GM23338 (cell line): ENCODE measurements at regions not wholly inside any gene's neighbourhood (a gene's known extent, or its start where the extent isn't known, plus 50 kb on each side); places are given as distances from the start of the nearest gene placed in this dataset.

ENCODE experiments used
- ATAC-seq: fragments of 200-7000 bp; cut with Tn5 transposase; 3 replicates; pipeline ENCODE4 v1.9.1; 2020
- DNase-seq: peaks from one replicate; pipeline ENCODE4 v3.0.0-alpha.2; 2015; ENCODE audit warnings: low spot score
- H2AFZ ChIP-seq: fragments of 200-600 bp; sonication (generic); 2 replicates; pipeline ENCODE4 v1.8.0; 2016; ENCODE audit warnings: antibody characterized with exemption, mild to moderate bottlenecking, moderate library complexity
- H3F3A ChIP-seq: fragments of 200-600 bp; sonication (generic); replicated peaks from 2 replicates; pipeline ENCODE4 v1.8.0; 2017; ENCODE audit warnings: antibody characterized with exemption, mixed run types, low read depth
- H3K27ac ChIP-seq: fragments of 200-600 bp; sonication (generic); 2 replicates; pipeline ENCODE4 v1.6.1; 2016; ENCODE audit warnings: low read depth
- H3K27me3 ChIP-seq: fragments of 200-600 bp; sonication (generic); 2 replicates; pipeline ENCODE4 v1.8.0; 2016; ENCODE audit warnings: mild to moderate bottlenecking, mixed run types, moderate library complexity; ENCODE audit not compliant: insufficient read depth
- H3K36me3 ChIP-seq: fragments of 200-600 bp; sonication (generic); 2 replicates; pipeline ENCODE4 v1.8.0; 2016; ENCODE audit warnings: mild to moderate bottlenecking; ENCODE audit not compliant: insufficient read depth
- H3K4me1 ChIP-seq: fragments of 200-600 bp; sonication (generic); 2 replicates; pipeline ENCODE4 v1.8.0; 2016; ENCODE audit warnings: mild to moderate bottlenecking, moderate library complexity; ENCODE audit not compliant: insufficient read depth
- H3K4me2 ChIP-seq: fragments of 200-600 bp; sonication (generic); 2 replicates; pipeline ENCODE4 v1.7.1; 2017; ENCODE audit warnings: mixed run types
- H3K4me3 ChIP-seq: fragments of 200-600 bp; sonication (generic); 2 replicates; pipeline ENCODE4 v1.6.1; 2016; ENCODE audit warnings: mixed run types
- H3K79me2 ChIP-seq: fragments of 200-600 bp; sonication (generic); replicated peaks from 2 replicates; pipeline ENCODE4 v1.8.0; 2017; ENCODE audit warnings: mild to moderate bottlenecking; ENCODE audit not compliant: insufficient read depth
- H3K9me2 ChIP-seq: fragments of 200-600 bp; sonication (generic); 2 replicates; pipeline ENCODE4 v1.8.0; 2017; ENCODE audit not compliant: insufficient read depth
- H4K20me1 ChIP-seq: fragments of 200-600 bp; sonication (generic); replicated peaks from 2 replicates; pipeline ENCODE4 v1.8.0; 2017; ENCODE audit warnings: mild to moderate bottlenecking; ENCODE audit not compliant: insufficient read depth
- H3K27ac Mint-ChIP-seq: 2 replicates; pipeline ENCODE4 v1.8.0; 2020; ENCODE audit warnings: inconsistent platforms, mild to moderate bottlenecking, moderate library complexity, mixed read lengths
- H3K27me3 Mint-ChIP-seq: 3 replicates; pipeline ENCODE4 v1.8.0; 2022; ENCODE audit warnings: low read depth, mild to moderate bottlenecking, moderate library complexity, mixed read lengths, inconsistent platforms; ENCODE audit not compliant: insufficient read depth, poor library complexity
- H3K36me3 Mint-ChIP-seq: 3 replicates; pipeline ENCODE4 v1.8.0; 2021; ENCODE audit warnings: low read depth, mild to moderate bottlenecking, inconsistent platforms, moderate library complexity, mixed read lengths
- H3K4me1 Mint-ChIP-seq: 3 replicates; pipeline ENCODE4 v1.8.0; 2020; ENCODE audit warnings: mild to moderate bottlenecking, inconsistent platforms, mixed read lengths
- H3K4me3 Mint-ChIP-seq: 3 replicates; pipeline ENCODE4 v1.8.0; 2021; ENCODE audit warnings: moderate library complexity, mild to moderate bottlenecking, inconsistent platforms, mixed read lengths
- H3K9me3 Mint-ChIP-seq: 3 replicates; pipeline ENCODE4 v1.8.0; 2020; ENCODE audit warnings: moderate library complexity, mild to moderate bottlenecking, inconsistent platforms, mixed read lengths
- CTCF ChIP-seq, 2 experiments: fragments of 200-600 bp in 1 of 2; sonication (generic) in 1 of 2; conservative IDR thresholded peaks; 2 replicates each; pipeline versions ENCODE4 v1.5.1 to v1.6.1; 2016 to 2017; ENCODE audit warnings: antibody characterized with exemption in 2 of 2, low read depth in 2 of 2, mild to moderate bottlenecking in 2 of 2, moderate library complexity in 1 of 2
- JUNB ChIP-seq: IDR thresholded peaks from one replicate; pipeline ENCODE4 v1.6.1; 2016; ENCODE audit warnings: antibody characterized with exemption; ENCODE audit not compliant: unreplicated experiment
- NANOG ChIP-seq: IDR thresholded peaks from 2 replicates; pipeline ENCODE4 v1.6.1; 2016; ENCODE audit warnings: antibody characterized with exemption, borderline replicate concordance
- ZNF114 ChIP-seq: fragments of 250-450 bp; sonication (Bioruptor Pico); IDR thresholded peaks from 2 replicates; pipeline ENCODE4 v1.5.0; 2020; ENCODE audit warnings: mild to moderate bottlenecking, moderate library complexity
- ZNF462 ChIP-seq: fragments of 250-450 bp; sonication (Bioruptor Pico); IDR thresholded peaks from 2 replicates; pipeline ENCODE4 v1.5.0; 2020; ENCODE audit warnings: mild to moderate bottlenecking, moderate library complexity
- TF ChIP-seq, protein P1 (sequence below): IDR thresholded peaks from one replicate; pipeline ENCODE4 v1.6.1; 2018; ENCODE audit warnings: antibody characterized with exemption; ENCODE audit not compliant: unreplicated experiment

DNA sequence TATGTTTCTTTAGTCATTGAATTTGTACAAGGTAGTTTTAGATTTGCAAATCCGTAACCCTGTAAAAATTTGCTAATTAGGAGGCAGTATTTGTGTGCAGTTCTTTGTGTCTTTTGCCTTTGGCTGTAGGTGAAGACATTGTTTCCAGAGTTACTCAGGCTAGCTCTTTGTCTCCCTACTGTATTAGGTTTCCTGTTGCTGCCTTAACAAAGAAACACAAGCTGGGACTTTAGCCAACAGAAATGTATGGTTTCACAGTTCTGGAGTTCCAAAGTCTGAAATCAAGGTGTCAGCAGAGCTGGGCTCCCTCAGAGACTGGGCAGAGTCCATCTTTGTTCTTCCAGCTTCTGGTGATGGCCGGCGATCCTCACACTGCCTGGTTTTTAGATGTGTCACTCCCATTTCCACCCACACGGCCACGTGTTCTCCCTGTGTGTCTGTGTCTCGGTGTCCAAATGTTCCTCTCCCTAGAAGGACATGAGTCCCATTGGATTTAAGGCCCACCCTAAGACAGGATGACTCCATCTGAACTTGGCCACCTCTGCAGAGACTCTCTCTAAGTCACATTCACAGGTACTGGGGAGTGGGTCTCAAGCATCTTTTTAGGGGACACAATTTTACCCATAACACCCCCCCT, 309.7 kb downstream of the GALR1 start (continued):
- no peak for TF ChIP-seq ZNF462 (CRISPR knock-in tag)
- no peak for TF ChIP-seq CTCF (conservative IDR thresholded peaks at IDR 0.05; ENCODE audit: low read depth in 2 of 2)
- TF ChIP-seq NANOG = no peak

DNA sequence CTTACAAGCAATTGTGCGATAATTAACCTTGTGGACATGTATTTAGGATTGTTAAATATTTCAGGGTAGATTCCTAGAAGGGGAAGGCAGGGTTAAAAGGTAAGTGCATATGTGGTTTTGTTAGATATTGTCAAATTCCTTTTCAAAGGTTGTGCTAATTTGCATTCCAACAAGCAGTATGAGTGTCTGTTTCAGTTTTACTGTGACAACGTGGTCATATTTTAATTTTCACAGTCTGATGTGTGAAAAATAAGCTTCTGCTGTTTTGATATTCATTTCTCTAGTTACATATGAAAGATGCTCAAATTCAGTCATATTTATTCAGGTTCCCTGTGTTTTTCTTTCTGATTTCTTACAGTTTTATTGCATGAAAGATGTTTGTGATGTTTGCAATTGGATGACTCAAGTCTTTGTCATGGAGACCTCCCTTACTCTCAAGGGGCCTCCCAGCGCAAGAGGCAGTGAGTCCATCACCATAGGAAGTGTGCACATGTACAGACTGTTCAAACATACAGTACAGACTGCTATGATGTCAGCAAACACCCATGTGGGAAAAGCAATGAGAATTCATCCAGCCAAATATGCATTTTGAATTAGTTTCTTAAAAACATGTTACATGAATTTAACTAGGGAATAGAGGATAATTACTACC, 310.8 kb downstream of the GALR1 start:
- DNase-seq (no peak), ATAC-seq (no peak)
- no peaks in the 10 kb centered on the region for H3F3A ChIP-seq
- Mint-ChIP-seq H3K4me3 (no peak overlapping the region), H3K9me3 (no peaks in the 10 kb centered on the region), H3K4me1 (no peaks in the 10 kb centered on the region), H3K27ac (no peak overlapping the region), H3K27me3 (no peaks in the 10 kb centered on the region), H3K36me3 (no peaks in the 10 kb centered on the region)
- H3K4me1 ChIP-seq = no peaks in the 10 kb centered on the region
- no peak overlapping the region for H3K4me3 ChIP-seq
- H3K4me2 ChIP-seq = no peak overlapping the region
- H3K27me3 ChIP-seq = no peaks in the 10 kb centered on the region
- no peaks in the 10 kb centered on the region for H4K20me1 ChIP-seq
- no peaks in the 10 kb centered on the region for H3K9me2 ChIP-seq
- H2AFZ ChIP-seq = no peak overlapping the region
- no peak overlapping the region for H3K27ac ChIP-seq
- H3K36me3 ChIP-seq = no peaks in the 10 kb centered on the region; the same call in 1 of the 2 replicates
- H3K79me2 ChIP-seq = no peaks in the 10 kb centered on the region
- no peak for TF ChIP-seq JUNB
- TF ChIP-seq, protein P1, sequence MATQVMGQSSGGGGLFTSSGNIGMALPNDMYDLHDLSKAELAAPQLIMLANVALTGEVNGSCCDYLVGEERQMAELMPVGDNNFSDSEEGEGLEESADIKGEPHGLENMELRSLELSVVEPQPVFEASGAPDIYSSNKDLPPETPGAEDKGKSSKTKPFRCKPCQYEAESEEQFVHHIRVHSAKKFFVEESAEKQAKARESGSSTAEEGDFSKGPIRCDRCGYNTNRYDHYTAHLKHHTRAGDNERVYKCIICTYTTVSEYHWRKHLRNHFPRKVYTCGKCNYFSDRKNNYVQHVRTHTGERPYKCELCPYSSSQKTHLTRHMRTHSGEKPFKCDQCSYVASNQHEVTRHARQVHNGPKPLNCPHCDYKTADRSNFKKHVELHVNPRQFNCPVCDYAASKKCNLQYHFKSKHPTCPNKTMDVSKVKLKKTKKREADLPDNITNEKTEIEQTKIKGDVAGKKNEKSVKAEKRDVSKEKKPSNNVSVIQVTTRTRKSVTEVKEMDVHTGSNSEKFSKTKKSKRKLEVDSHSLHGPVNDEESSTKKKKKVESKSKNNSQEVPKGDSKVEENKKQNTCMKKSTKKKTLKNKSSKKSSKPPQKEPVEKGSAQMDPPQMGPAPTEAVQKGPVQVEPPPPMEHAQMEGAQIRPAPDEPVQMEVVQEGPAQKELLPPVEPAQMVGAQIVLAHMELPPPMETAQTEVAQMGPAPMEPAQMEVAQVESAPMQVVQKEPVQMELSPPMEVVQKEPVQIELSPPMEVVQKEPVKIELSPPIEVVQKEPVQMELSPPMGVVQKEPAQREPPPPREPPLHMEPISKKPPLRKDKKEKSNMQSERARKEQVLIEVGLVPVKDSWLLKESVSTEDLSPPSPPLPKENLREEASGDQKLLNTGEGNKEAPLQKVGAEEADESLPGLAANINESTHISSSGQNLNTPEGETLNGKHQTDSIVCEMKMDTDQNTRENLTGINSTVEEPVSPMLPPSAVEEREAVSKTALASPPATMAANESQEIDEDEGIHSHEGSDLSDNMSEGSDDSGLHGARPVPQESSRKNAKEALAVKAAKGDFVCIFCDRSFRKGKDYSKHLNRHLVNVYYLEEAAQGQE = no peak
- no peak for TF ChIP-seq ZNF114 (CRISPR knock-in tag)
